Cerebellar cortex (tissue), 1 donor: ENCODE measurements at regions not wholly inside any gene's neighbourhood (a gene's known extent, or its start where the extent isn't known, plus 50 kb on each side); places are given as distances from the start of the nearest gene placed in this dataset.

ENCODE experiments used
- DNase-seq: peaks from one replicate; pipeline ENCODE4 v3.0.0-alpha.2; 2015; ENCODE audit warnings: low spot score

- DNase-seq = no peak
These were observed 482.9 kb downstream of the POM121L12 start for GRCh38 chr7:53518319-53518718.

DNA sequence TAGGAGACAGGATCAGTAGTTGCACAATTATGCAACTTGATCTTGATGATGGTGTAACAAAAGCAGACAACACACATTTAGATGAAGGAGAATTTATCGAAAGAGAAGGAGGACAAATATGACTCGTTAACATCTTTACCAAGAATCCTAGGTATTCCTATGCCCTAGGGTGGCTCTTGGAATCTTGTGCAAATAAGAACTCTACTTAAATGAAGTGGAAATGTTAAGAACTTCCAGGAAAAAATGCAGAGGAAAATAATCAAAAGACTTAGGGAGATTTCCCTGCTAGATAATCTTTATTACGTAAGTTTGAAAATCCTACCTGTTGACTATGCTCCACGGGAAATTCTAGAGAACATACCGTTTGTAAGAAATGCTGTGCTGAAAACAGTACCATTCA lies 485.4 kb downstream of the POM121L12 start:
- no peak for DNase-seq

DNA sequence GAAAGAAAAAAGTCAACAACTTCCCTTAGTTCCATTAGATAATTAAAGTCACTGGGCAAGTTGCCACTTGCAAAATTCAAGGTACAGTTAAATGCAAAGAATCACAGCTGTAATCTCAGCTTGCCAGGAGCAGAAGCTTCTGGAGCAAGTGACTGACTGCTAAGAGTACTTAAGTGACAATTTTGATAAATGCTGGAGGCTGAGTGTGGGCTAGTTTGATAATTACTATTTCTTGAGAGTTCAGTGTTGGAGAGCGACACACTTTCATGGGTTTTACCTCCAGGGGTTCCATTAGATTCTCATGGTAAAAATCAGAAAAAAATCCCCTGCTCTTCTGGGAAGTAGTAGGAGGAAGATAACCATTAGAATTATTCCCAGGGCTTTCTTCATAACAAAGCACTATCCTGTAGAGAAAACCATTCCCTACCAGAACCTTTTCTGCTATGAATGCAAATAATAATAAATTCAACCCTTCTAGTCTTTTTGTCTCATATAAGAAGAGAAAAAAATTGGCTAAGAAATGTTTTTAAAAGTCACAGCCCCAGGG lies 486.3 kb downstream of the POM121L12 start:
- DNase-seq = no peak

DNA sequence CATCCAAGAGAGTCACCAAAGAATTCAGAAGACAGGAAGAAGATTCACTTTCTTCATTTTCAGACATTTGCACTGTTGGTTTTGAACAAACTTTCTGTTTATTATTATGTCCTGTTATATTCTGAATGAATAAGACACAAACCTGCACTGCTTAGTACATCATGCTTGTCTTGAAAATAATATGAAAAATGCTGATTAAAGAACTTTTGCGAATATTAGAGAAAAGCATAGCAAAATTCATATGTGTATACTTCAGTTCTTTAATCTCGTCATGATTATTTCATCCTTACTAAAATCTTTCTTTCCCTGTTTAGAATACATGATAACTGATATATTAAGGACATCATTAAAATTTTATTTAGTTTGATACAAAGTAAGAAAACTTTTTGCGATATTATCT lies 504.1 kb downstream of the POM121L12 start:
- DNase-seq = no peak

GRCh38 chr7:53541475-53541874 lies 506.0 kb downstream of the POM121L12 start:
- no peak for DNase-seq

GRCh38 chr7:53542157-53542556 lies 506.7 kb downstream of the POM121L12 start:
- no peak for DNase-seq
